Osteoblast (primary cell): ENCODE measurements at regions not wholly inside any gene's neighbourhood (a gene's known extent, or its start where the extent isn't known, plus 50 kb on each side); places are given as distances from the start of the nearest gene placed in this dataset.

Experiments
- DNase-seq: peaks from one replicate; pipeline ENCODE4 v3.0.0; 2011; ENCODE audit warnings: low spot score, mixed read lengths; ENCODE audit not compliant: insufficient read length; ENCODE audit errors: missing footprints
- H2AFZ ChIP-seq: 2 replicates; pipeline ENCODE4 v1.6.0; 2011; ENCODE audit warnings: mild to moderate bottlenecking, low read length
- H3K27ac ChIP-seq: 2 replicates; pipeline ENCODE4 v1.5.1; 2011; ENCODE audit warnings: mild to moderate bottlenecking, low read depth, low read length, moderate library complexity
- H3K27me3 ChIP-seq: 2 replicates; pipeline ENCODE4 v1.6.0; 2012; ENCODE audit warnings: mild to moderate bottlenecking, control low read depth, inconsistent platforms, low read length, moderate library complexity; ENCODE audit not compliant: insufficient read depth
- H3K36me3 ChIP-seq: 2 replicates; pipeline ENCODE4 v1.5.1; 2011; ENCODE audit warnings: mild to moderate bottlenecking, low read length, control low read depth, moderate library complexity; ENCODE audit not compliant: insufficient read depth
- H3K4me1 ChIP-seq: 2 replicates; pipeline ENCODE4 v1.5.1; 2011; ENCODE audit warnings: mild to moderate bottlenecking, low read length, control low read depth, moderate library complexity; ENCODE audit not compliant: insufficient read depth
- H3K4me2 ChIP-seq: 2 replicates; pipeline ENCODE4 v1.6.0; 2011; ENCODE audit warnings: mild to moderate bottlenecking, low read length; ENCODE audit not compliant: insufficient read depth
- H3K4me3 ChIP-seq: fragments of 200-600 bp; sonication (generic); 3 replicates; pipeline ENCODE4 v1.5.1; 2012; ENCODE audit warnings: mild to moderate bottlenecking, low read length, inconsistent platforms; ENCODE audit not compliant: insufficient read depth
- H3K79me2 ChIP-seq: 2 replicates; pipeline ENCODE4 v1.6.0; 2012; ENCODE audit warnings: mild to moderate bottlenecking, low read length, control low read depth, inconsistent platforms; ENCODE audit not compliant: insufficient read depth
- H3K9me3 ChIP-seq: 2 replicates; pipeline ENCODE4 v1.5.1; 2011; ENCODE audit warnings: low read depth, low read length, control low read depth
- H4K20me1 ChIP-seq: 2 replicates; pipeline ENCODE4 v1.6.0; 2012; ENCODE audit warnings: mild to moderate bottlenecking, low read length, control low read depth; ENCODE audit not compliant: insufficient read depth
- CTCF ChIP-seq: IDR thresholded peaks from 2 replicates; pipeline ENCODE4 v1.5.1; 2011; ENCODE audit warnings: mild to moderate bottlenecking, low read depth, low read length, moderate library complexity; ENCODE audit errors: extremely low read depth

GRCh38 chr9:102069969-102070368 lies 331.5 kb upstream of the GRIN3A start:
- no peaks in the 10 kb centered on the region for H3K79me2 ChIP-seq
- H3K36me3 ChIP-seq = no peaks in the 10 kb centered on the region
- TF ChIP-seq CTCF = no peak
- H3K9me3 ChIP-seq = no peaks in the 10 kb centered on the region
- no peaks in the 10 kb centered on the region for H3K4me1 ChIP-seq
- no peak overlapping the region for H3K4me2 ChIP-seq
- no peak overlapping the region for H2AFZ ChIP-seq
- no peak overlapping the region for H3K4me3 ChIP-seq
- H3K27me3 ChIP-seq = no peaks in the 10 kb centered on the region
- no peak for DNase-seq
- no peak overlapping the region for H3K27ac ChIP-seq
- H4K20me1 ChIP-seq = no peaks in the 10 kb centered on the region

- Histone ChIP-seq H3K79me2 (no peaks in the 10 kb centered on the region), H3K4me2 (no peak overlapping the region), H3K4me3 (no peak overlapping the region), H3K27me3 (no peaks in the 10 kb centered on the region), H3K9me3 (peaks cover 2% of the 10 kb centered on the region), H3K36me3 (no peaks in the 10 kb centered on the region), H4K20me1 (no peaks in the 10 kb centered on the region), H2AFZ (no peak overlapping the region), H3K27ac (no peak overlapping the region), H3K4me1 (no peaks in the 10 kb centered on the region)
- no peak for DNase-seq
- no peak for TF ChIP-seq CTCF
These were observed 316.4 kb upstream of the GRIN3A start for GRCh38 chr9:102054811-102055210.

- no peaks in the 10 kb centered on the region for H3K79me2 ChIP-seq
- no peaks in the 10 kb centered on the region for H3K36me3 ChIP-seq
- no peak for TF ChIP-seq CTCF
- no peak overlapping the region for H3K27ac ChIP-seq
- no peak for DNase-seq
- H2AFZ ChIP-seq = no peak overlapping the region
- H4K20me1 ChIP-seq = no peaks in the 10 kb centered on the region
- no peak overlapping the region for H3K4me2 ChIP-seq
- H3K4me1 ChIP-seq = no peaks in the 10 kb centered on the region
- no peak overlapping the region for H3K4me3 ChIP-seq
- H3K9me3 ChIP-seq = peaks cover 2% of the 10 kb centered on the region
- no peaks in the 10 kb centered on the region for H3K27me3 ChIP-seq
These were observed 311.3 kb upstream of the GRIN3A start for GRCh38 chr9:102049586-102050246.

GRCh38 chr9:102047549-102047948 lies 309.1 kb upstream of the GRIN3A start:
- Histone ChIP-seq H3K9me3 (peaks cover 2% of the 10 kb centered on the region), H3K4me1 (no peaks in the 10 kb centered on the region), H3K36me3 (no peaks in the 10 kb centered on the region), H3K79me2 (no peaks in the 10 kb centered on the region), H3K4me2 (no peak overlapping the region), H3K27me3 (no peaks in the 10 kb centered on the region), H3K27ac (no peak overlapping the region), H3K4me3 (no peak overlapping the region), H4K20me1 (no peaks in the 10 kb centered on the region), H2AFZ (no peak overlapping the region)
- TF ChIP-seq CTCF = no peak
- DNase-seq = no peak
